ENCODE measurements at regions not wholly inside any gene's neighbourhood (a gene's known extent, or its start where the extent isn't known, plus 50 kb on each side); places are given as distances from the start of the nearest gene placed in this dataset.
"Not testable (repeated sequence)": the region's sequence is repeated elsewhere in the genome, so short reads cannot be mapped to it uniquely, and the experiment has no call there.

- no peak for DNase-seq
Observed at GRCh38 chr2:106339609-106340008, 128.6 kb downstream of the RGPD3 start.

- no peak for DNase-seq
Observed at GRCh38 chr2:106339132-106339531, 129.1 kb downstream of the RGPD3 start.

GRCh38 chr2:106338043-106338442 lies 130.2 kb downstream of the RGPD3 start:
- no peak for DNase-seq

GRCh38 chr2:106336737-106337136 lies 131.5 kb downstream of the RGPD3 start:
- DNase-seq, result no peak

- DNase-seq, result no peak
Observed at GRCh38 chr2:106336108-106336507, 132.1 kb downstream of the RGPD3 start.

- DNase-seq, result no peak
Observed at GRCh38 chr2:106334802-106335201, 133.4 kb downstream of the RGPD3 start.

GRCh38 chr2:106333253-106333873 lies 134.8 kb downstream of the RGPD3 start:
- DNase-seq, result not testable (repeated sequence)

GRCh38 chr2:106332054-106332453 lies 136.2 kb downstream of the RGPD3 start:
- no peak for DNase-seq

GRCh38 chr2:106330384-106331261 lies 136.5 kb upstream of the UXS1 start:
- DNase-seq, result not testable (repeated sequence)

- no peak for DNase-seq
Observed at GRCh38 chr2:106323337-106324013, 129.4 kb upstream of the UXS1 start.

GRCh38 chr2:106322281-106322680 lies 128.2 kb upstream of the UXS1 start:
- DNase-seq, result no peak

GRCh38 chr2:106320439-106320838 lies 126.3 kb upstream of the UXS1 start:
- DNase-seq, result not testable (repeated sequence)

GRCh38 chr2:106316915-106317314 lies 122.8 kb upstream of the UXS1 start:
- DNase-seq, result no peak

GRCh38 chr2:106314444-106314843 lies 120.3 kb upstream of the UXS1 start:
- DNase-seq, result no peak

- DNase-seq, result no peak
Observed at GRCh38 chr2:106311041-106311370, 116.9 kb upstream of the UXS1 start.

GRCh38 chr2:106307860-106308259 lies 113.8 kb upstream of the UXS1 start:
- DNase-seq, result no peak

- DNase-seq, result no peak
Observed at GRCh38 chr2:106306387-106306786, 112.3 kb upstream of the UXS1 start.

- no peak for DNase-seq
Observed at GRCh38 chr2:106304612-106305184, 110.6 kb upstream of the UXS1 start.

GRCh38 chr2:106299696-106300095 lies 105.6 kb upstream of the UXS1 start:
- DNase-seq, result no peak

- DNase-seq, result no peak
Observed at GRCh38 chr2:106296182-106296815, 102.2 kb upstream of the UXS1 start.

GRCh38 chr2:106294182-106294581 lies 100.1 kb upstream of the UXS1 start:
- DNase-seq, result no peak

- DNase-seq, result no peak
Observed at GRCh38 chr2:106293271-106293783, 99.2 kb upstream of the UXS1 start.

- no peak for DNase-seq
Observed at GRCh38 chr2:106292627-106293026, 98.5 kb upstream of the UXS1 start.

All from activated CD8-positive, alpha-beta memory T cell treated with anti-CD3 and anti-CD28 coated beads, Interleukin-2, amount 50 U/mL, for 48 hours (primary cell).